PC-3 (cell line): ENCODE measurements at regions not wholly inside any gene's neighbourhood (a gene's known extent, or its start where the extent isn't known, plus 50 kb on each side); places are given as distances from the start of the nearest gene placed in this dataset.
A peak's percentile ranks its signal among the peaks of the same experiment; 100 is the strongest.

ENCODE experiments used
- ATAC-seq: fragments of 200-7000 bp; cut with Tn5 transposase; 2 replicates; pipeline ENCODE4 v1.9.1; 2020; ENCODE audit warnings: mild to moderate bottlenecking, moderate library complexity
- BruUV-seq: library from RNA; stranded (reverse); fragments of 400-500 nt; replicated peaks from 2 replicates; lab custom pipeline; 2021; lab: Mats Ljungman, UMichigan
- CTCF ChIA-PET: fragments of 300-600 bp; sonication (Branson Sonifier 250); formaldehyde crosslinking; loops from one replicate; lab custom pipeline; 2022; ENCODE audit warnings: antibody characterized with exemption; lab: Charles Lee
- POLR2A ChIA-PET: fragments of 300-600 bp; sonication (Branson Sonifier 250); formaldehyde crosslinking; loops from one replicate; lab custom pipeline; 2022; ENCODE audit warnings: antibody characterized with exemption; ENCODE audit not compliant: unreplicated experiment; lab: Charles Lee
- DNase-seq: peaks from one replicate; pipeline ENCODE4 v3.0.0-alpha.2; 2015
- H2AFZ ChIP-seq: fragments of 300-600 bp; sonication (generic); 2 replicates; pipeline ENCODE4 v1.6.0; 2016; ENCODE audit warnings: antibody characterized with exemption, low read length
- H3F3A ChIP-seq: fragments of 300-600 bp; sonication (generic); one replicate; pipeline ENCODE4 v1.6.0; 2017; ENCODE audit warnings: antibody characterized with exemption, low read length, control low read depth, mild to moderate bottlenecking; ENCODE audit not compliant: unreplicated experiment
- H3K27ac ChIP-seq: fragments of 300-600 bp; sonication (generic); 2 replicates; pipeline ENCODE4 v1.5.1; 2016; ENCODE audit warnings: mild to moderate bottlenecking, low read length
- H3K27me3 ChIP-seq: fragments of 300-600 bp; sonication (generic); 2 replicates; pipeline ENCODE4 v1.6.1; 2016; ENCODE audit warnings: low read length, mixed read lengths
- H3K36me3 ChIP-seq: fragments of 300-600 bp; sonication (generic); 2 replicates; pipeline ENCODE4 v1.6.1; 2016; ENCODE audit warnings: low read depth, mixed run types, low read length, mixed read lengths
- H3K4me1 ChIP-seq: fragments of 300-600 bp; sonication (generic); 2 replicates; pipeline ENCODE4 v1.5.1; 2016; ENCODE audit warnings: low read length; ENCODE audit not compliant: insufficient read depth
- H3K4me2 ChIP-seq: fragments of 300-600 bp; sonication (generic); 2 replicates; pipeline ENCODE4 v1.6.0; 2016; ENCODE audit warnings: low read length
- H3K4me3 ChIP-seq: fragments of 300-600 bp; sonication (generic); 2 replicates; pipeline ENCODE4 v1.5.1; 2016; ENCODE audit warnings: mild to moderate bottlenecking, low read length, mixed read lengths
- H3K79me2 ChIP-seq: fragments of 300-600 bp; sonication (generic); 2 replicates; pipeline ENCODE4 v1.6.1; 2017; ENCODE audit warnings: low read length, mixed read lengths
- H3K9ac ChIP-seq: fragments of 300-600 bp; sonication (generic); 2 replicates; pipeline ENCODE4 v1.6.0; 2016; ENCODE audit warnings: mild to moderate bottlenecking, low read length
- H3K9me2 ChIP-seq: fragments of 300-600 bp; sonication (generic); replicated peaks from 2 replicates; pipeline ENCODE4 v1.6.1; 2016; ENCODE audit warnings: mixed run types, low read length, mixed read lengths
- H3K9me3 ChIP-seq: fragments of 300-600 bp; sonication (generic); 2 replicates; pipeline ENCODE4 v1.6.1; 2016; ENCODE audit warnings: low read length, mixed read lengths
- H4K20me1 ChIP-seq: fragments of 300-600 bp; sonication (generic); 2 replicates; pipeline ENCODE4 v1.6.1; 2016; ENCODE audit warnings: low read length, mixed read lengths
- EZH2 ChIP-seq: fragments of 300-600 bp; sonication (generic); IDR thresholded peaks from one replicate; pipeline ENCODE4 v1.6.1; 2017; ENCODE audit warnings: antibody characterized with exemption, mild to moderate bottlenecking, low read length; ENCODE audit not compliant: unreplicated experiment
- EZH2phosphoT487 ChIP-seq: fragments of 300-600 bp; sonication (generic); IDR thresholded peaks from 2 replicates; pipeline ENCODE4 v1.6.1; 2018; ENCODE audit warnings: mild to moderate bottlenecking, antibody characterized with exemption, low read length, borderline replicate concordance
- intact Hi-C: fragments of 100-400 bp; cut with micrococcal nuclease; formaldehyde crosslinking; loops from 2 replicates; pipeline ENCODE4 v1.9.0; 2023
- TF ChIP-seq, protein P1 (sequence below): fragments of 300-600 bp; sonication (generic); conservative IDR thresholded peaks from 2 replicates; pipeline ENCODE4 v1.5.1; 2017; ENCODE audit warnings: antibody characterized with exemption, low read depth, mild to moderate bottlenecking, low read length

DNA sequence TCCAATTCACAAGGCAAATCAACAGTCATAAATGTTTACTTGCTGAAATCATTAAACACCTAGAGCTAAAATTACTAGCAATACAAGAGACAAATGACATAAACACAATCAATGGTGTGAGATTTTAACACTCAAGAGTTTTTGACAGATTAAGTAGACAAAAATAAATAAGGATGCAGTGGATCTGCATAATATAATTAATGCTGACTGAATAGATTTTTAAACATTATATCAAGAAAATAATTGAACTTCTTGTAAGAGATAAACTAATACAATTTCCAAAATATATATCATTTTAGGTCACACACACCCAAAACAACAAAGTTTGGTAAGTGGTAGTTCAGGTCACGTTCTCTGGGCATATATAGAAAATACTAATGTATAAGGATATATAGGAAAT is 322.6 kb upstream of the XYLT1 start:
- no peaks in the 10 kb centered on the region for H3K4me1 ChIP-seq
- DNase-seq (no peak), ATAC-seq (no peak)
- H3K27ac ChIP-seq, result no peak overlapping the region
- H3K27me3 ChIP-seq, result no peaks in the 10 kb centered on the region
- H3K9me3 ChIP-seq, result no peaks in the 10 kb centered on the region
- no peak overlapping the region for H2AFZ ChIP-seq
- ChIA-PET CTCF (no interaction called here), POLR2A (no interaction called here)
- BruUV-seq, result no TSS peak
- no peaks in the 10 kb centered on the region for H3K9me2 ChIP-seq
- H3F3A ChIP-seq, result no peaks in the 10 kb centered on the region
- H3K9ac ChIP-seq, result no peak overlapping the region
- no peak overlapping the region for H3K4me2 ChIP-seq
- TF ChIP-seq, protein P1, sequence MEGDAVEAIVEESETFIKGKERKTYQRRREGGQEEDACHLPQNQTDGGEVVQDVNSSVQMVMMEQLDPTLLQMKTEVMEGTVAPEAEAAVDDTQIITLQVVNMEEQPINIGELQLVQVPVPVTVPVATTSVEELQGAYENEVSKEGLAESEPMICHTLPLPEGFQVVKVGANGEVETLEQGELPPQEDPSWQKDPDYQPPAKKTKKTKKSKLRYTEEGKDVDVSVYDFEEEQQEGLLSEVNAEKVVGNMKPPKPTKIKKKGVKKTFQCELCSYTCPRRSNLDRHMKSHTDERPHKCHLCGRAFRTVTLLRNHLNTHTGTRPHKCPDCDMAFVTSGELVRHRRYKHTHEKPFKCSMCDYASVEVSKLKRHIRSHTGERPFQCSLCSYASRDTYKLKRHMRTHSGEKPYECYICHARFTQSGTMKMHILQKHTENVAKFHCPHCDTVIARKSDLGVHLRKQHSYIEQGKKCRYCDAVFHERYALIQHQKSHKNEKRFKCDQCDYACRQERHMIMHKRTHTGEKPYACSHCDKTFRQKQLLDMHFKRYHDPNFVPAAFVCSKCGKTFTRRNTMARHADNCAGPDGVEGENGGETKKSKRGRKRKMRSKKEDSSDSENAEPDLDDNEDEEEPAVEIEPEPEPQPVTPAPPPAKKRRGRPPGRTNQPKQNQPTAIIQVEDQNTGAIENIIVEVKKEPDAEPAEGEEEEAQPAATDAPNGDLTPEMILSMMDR, result no peak
- TF ChIP-seq EZH2phosphoT487 (no peak), EZH2 (no peak)
- H4K20me1 ChIP-seq, result no peaks in the 10 kb centered on the region
- intact Hi-C loops, result no loop called here
- no peaks in the 10 kb centered on the region for H3K36me3 ChIP-seq
- no peak overlapping the region for H3K4me3 ChIP-seq
- H3K79me2 ChIP-seq, result no peaks in the 10 kb centered on the region

DNA sequence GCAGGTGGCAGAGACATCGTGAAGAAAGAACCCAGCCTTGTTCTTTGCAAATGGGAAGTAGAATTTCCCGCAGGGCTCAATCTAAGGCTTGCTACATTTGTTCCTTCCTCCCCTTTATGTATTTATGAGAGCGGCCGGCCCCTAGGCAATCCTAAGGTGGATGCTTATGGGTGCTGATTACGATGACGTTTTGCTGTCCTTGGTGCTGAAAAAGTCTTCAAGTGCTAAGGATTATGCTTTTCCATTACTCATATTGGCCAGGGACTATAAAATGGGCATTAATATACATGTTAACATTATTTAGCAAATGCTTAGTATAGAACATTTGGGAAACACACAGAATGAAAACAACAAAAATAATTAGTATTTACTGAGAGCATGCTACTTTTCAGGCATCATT is 313.3 kb upstream of the XYLT1 start:
- Histone ChIP-seq H4K20me1 (no peaks in the 10 kb centered on the region), H3K4me3 (no peak overlapping the region), H3K27me3 (no peaks in the 10 kb centered on the region), H3K36me3 (no peaks in the 10 kb centered on the region), H3K27ac (no peak overlapping the region), H3K9ac (no peak overlapping the region), H3K4me2 (no peak overlapping the region), H3K79me2 (no peaks in the 10 kb centered on the region), H3K9me2 (no peaks in the 10 kb centered on the region), H3K4me1 (no peaks in the 10 kb centered on the region), H3F3A (no peaks in the 10 kb centered on the region), H3K9me3 (no peaks in the 10 kb centered on the region), H2AFZ (no peak overlapping the region)
- ChIA-PET CTCF (no interaction called here), POLR2A (no interaction called here)
- no peak for ATAC-seq
- no TSS peak for BruUV-seq
- intact Hi-C loops, result no loop called here
- no peak for TF ChIP-seq EZH2
- TF ChIP-seq EZH2phosphoT487, result no peak
- TF ChIP-seq, protein P1, result no peak
- peak; percentile 4 for DNase-seq

DNA sequence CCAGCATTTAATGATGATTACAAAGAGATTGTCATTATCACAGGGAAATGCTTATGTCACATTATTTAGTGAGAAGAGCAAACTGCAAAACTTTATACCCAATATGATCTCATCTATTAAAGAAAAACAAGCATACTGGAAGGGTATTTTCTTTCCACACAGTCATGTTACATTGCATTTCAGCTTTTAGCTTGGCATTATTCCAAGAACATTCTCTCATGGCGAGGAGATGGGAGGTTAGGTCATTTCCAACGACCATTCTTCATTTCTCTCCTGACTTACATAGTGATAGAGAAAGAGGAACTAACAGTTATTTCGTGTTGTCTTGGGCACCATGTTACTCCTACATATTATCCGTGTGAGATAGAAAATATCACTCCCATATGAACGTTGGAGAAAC is 309.4 kb upstream of the XYLT1 start:
- H3K4me3 ChIP-seq, result no peak overlapping the region
- POLR2A ChIA-PET, result no interaction called here
- no TSS peak for BruUV-seq
- no peaks in the 10 kb centered on the region for H3K4me1 ChIP-seq
- H2AFZ ChIP-seq, result no peak overlapping the region
- no peaks in the 10 kb centered on the region for H4K20me1 ChIP-seq
- CTCF ChIA-PET, result no interaction called here
- DNase-seq (no peak), ATAC-seq (no peak)
- no peaks in the 10 kb centered on the region for H3K9me2 ChIP-seq
- no peak overlapping the region for H3K9ac ChIP-seq
- H3K27me3 ChIP-seq, result no peaks in the 10 kb centered on the region
- TF ChIP-seq EZH2phosphoT487 (no peak), EZH2 (no peak)
- H3K36me3 ChIP-seq, result no peaks in the 10 kb centered on the region
- no peaks in the 10 kb centered on the region for H3K79me2 ChIP-seq
- no peaks in the 10 kb centered on the region for H3K9me3 ChIP-seq
- no peak overlapping the region for H3K4me2 ChIP-seq
- intact Hi-C loops, result no loop called here
- H3K27ac ChIP-seq, result no peak overlapping the region
- no peaks in the 10 kb centered on the region for H3F3A ChIP-seq
